Keratinocyte (primary cell): ENCODE measurements at regions not wholly inside any gene's neighbourhood (a gene's known extent, or its start where the extent isn't known, plus 50 kb on each side); places are given as distances from the start of the nearest gene placed in this dataset.
"Not testable (repeated sequence)": the region's sequence is repeated elsewhere in the genome, so short reads cannot be mapped to it uniquely, and the experiment has no call there.

ENCODE experiments used
- DNase-seq: peaks from one replicate; pipeline ENCODE4 v3.0.0-alpha.2; 2011; ENCODE audit warnings: low read depth, missing footprints, low spot score
- FAIRE-seq: peaks from 2 replicates; lab custom pipeline; 2011; peaks lifted over from hg19 to GRCh38; lab: Jason Lieb, UNC
- H2AFZ ChIP-seq: 2 replicates; pipeline ENCODE4 v1.6.0; 2012; ENCODE audit warnings: low read length, control low read depth, inconsistent platforms; ENCODE audit not compliant: control insufficient read depth
- H3K27ac ChIP-seq: 2 replicates; pipeline ENCODE4 v1.5.1; 2011; ENCODE audit warnings: low read length; ENCODE audit not compliant: control insufficient read depth, insufficient read depth
- H3K27me3 ChIP-seq: 3 replicates; pipeline ENCODE4 v1.6.0; 2011; ENCODE audit warnings: low read length; ENCODE audit not compliant: control insufficient read depth, insufficient read depth; ENCODE audit errors: extremely low read depth
- H3K36me3 ChIP-seq, 2 experiments: 2 replicates in 1 of 2; 3 replicates in 1 of 2; pipeline ENCODE4 v1.5.1; 2011; ENCODE audit warnings: low read length in 2 of 2, mild to moderate bottlenecking in 1 of 2; ENCODE audit not compliant: control insufficient read depth in 2 of 2, insufficient read depth in 2 of 2; ENCODE audit errors: extremely low read depth in 1 of 2
- H3K4me1 ChIP-seq: 3 replicates; pipeline ENCODE4 v1.5.1; 2011; ENCODE audit warnings: low read length; ENCODE audit not compliant: control insufficient read depth, insufficient read depth; ENCODE audit errors: extremely low read depth
- H3K4me2 ChIP-seq: 3 replicates; pipeline ENCODE4 v1.6.0; 2011; ENCODE audit warnings: low read depth, low read length; ENCODE audit not compliant: control insufficient read depth, insufficient read depth; ENCODE audit errors: extremely low read depth
- H3K4me3 ChIP-seq, 3 experiments: fragments of 200-600 bp in 1 of 3; sonication (generic) in 1 of 3; 2 replicates in 2 of 3; 3 replicates in 1 of 3; pipeline ENCODE4 v1.5.1; 2011 to 2016; ENCODE audit warnings: low read length in 3 of 3, mild to moderate bottlenecking in 3 of 3, control low read depth in 2 of 3, inconsistent platforms in 1 of 3, low read depth in 1 of 3, mixed read lengths in 1 of 3, mixed run types in 1 of 3, moderate library complexity in 1 of 3; ENCODE audit not compliant: control insufficient read depth in 2 of 3, insufficient read depth in 2 of 3; ENCODE audit errors: extremely low read depth in 1 of 3
- H3K79me2 ChIP-seq: 2 replicates; pipeline ENCODE4 v1.6.0; 2012; ENCODE audit warnings: low read length; ENCODE audit not compliant: control insufficient read depth, insufficient read depth
- H3K9ac ChIP-seq: 3 replicates; pipeline ENCODE4 v1.6.0; 2011; ENCODE audit warnings: low read length; ENCODE audit not compliant: control insufficient read depth, insufficient read depth; ENCODE audit errors: extremely low read depth
- H3K9me1 ChIP-seq: 3 replicates; pipeline ENCODE4 v1.6.0; 2011; ENCODE audit warnings: low read length; ENCODE audit not compliant: control insufficient read depth, insufficient read depth; ENCODE audit errors: extremely low read depth
- H3K9me3 ChIP-seq: 2 replicates; pipeline ENCODE4 v1.5.1; 2012; ENCODE audit warnings: low read depth, low read length; ENCODE audit not compliant: control insufficient read depth
- H4K20me1 ChIP-seq: 3 replicates; pipeline ENCODE4 v1.6.0; 2011; ENCODE audit warnings: low read length; ENCODE audit not compliant: control insufficient read depth, insufficient read depth; ENCODE audit errors: extremely low read depth
- dilution Hi-C: fragments of 300-500 bp; cut with MboI; formaldehyde crosslinking; loops from one replicate; pipeline ENCODE4 v1.7.0; 2020; ENCODE audit warnings: low sequenced_read_pairs; ENCODE audit not compliant: extremely low pct_ligation_motif_present

DNA sequence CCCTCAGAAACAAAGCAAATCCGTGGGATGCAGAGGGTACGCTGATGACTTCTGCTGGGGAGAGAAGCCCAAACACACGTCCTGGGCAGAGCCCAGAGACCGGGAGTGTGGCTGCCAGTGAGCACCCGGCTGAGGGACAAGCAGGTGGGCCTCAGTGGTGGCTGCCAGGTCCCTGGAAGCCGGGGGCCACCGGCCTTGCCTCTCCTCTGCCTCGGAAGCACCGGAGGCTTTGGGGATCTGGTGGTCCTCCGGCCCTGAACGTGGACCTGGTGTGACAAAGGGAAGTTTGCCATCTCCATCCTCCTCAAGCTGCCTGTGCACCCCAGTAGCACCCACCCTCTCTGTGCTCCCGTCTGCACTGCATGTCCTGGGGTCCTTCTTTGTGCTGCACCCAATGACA is 94.3 kb downstream of the POTEC start:
- H3K36me3 ChIP-seq, DNase-seq, H3K27ac ChIP-seq, H3K4me1 ChIP-seq, H3K9me1 ChIP-seq, H4K20me1 ChIP-seq, dilution Hi-C loops, H3K27me3 ChIP-seq, H3K9ac ChIP-seq, H3K4me3 ChIP-seq, H3K4me2 ChIP-seq, H2AFZ ChIP-seq, H3K9me3 ChIP-seq, FAIRE-seq, H3K79me2 ChIP-seq: not testable (repeated sequence)

DNA sequence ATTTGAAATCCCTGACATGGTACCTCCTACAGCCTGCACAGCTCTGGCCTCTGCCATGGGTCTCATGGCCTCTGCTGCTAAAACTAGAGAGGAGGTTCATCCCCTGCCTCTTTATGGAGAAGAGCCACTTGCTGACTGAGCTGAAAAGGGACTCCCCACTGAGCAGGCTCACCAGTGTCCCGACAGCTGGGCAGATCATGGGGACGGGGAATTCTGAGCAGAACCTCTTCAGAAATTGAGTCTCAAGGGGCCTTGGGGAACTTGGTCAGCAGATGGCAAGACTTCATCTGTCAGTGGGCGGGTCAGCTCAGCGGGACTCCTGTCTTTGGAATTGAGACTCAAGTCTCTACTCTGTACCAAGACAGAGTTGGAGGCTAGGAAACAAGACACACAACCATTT is 95.7 kb downstream of the POTEC start:
- H3K79me2 ChIP-seq, H3K9ac ChIP-seq, dilution Hi-C loops, DNase-seq, H3K36me3 ChIP-seq, H3K4me1 ChIP-seq, H3K9me3 ChIP-seq, H2AFZ ChIP-seq, H3K27ac ChIP-seq, H3K9me1 ChIP-seq, H3K4me2 ChIP-seq, H3K27me3 ChIP-seq, H3K4me3 ChIP-seq, H4K20me1 ChIP-seq, FAIRE-seq: not testable (repeated sequence)

DNA sequence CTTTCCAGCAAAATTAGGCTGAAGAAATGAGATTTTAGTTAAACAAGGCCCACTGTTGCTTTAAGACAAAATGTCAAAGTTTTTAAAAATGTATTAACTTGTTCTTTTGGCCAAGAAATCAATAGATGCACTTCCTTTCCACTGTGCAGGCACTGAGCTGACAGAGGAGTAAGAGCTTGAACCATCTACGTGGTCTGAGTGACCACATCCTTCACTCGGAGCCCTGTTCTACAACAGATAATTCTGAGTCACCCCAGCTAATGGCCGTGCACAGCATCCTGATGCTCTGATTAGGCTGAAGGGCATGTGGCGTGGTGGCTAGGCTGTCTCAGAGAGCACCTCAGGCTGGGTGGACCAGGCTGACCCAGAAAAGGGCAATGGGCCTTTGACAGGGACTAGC is 107.9 kb downstream of the POTEC start:
- H3K79me2 ChIP-seq, H3K4me3 ChIP-seq, H3K4me1 ChIP-seq, DNase-seq, H3K36me3 ChIP-seq, H3K9me3 ChIP-seq, H3K27ac ChIP-seq, H3K27me3 ChIP-seq, H3K9me1 ChIP-seq, H2AFZ ChIP-seq, dilution Hi-C loops, H4K20me1 ChIP-seq, H3K9ac ChIP-seq, H3K4me2 ChIP-seq, FAIRE-seq: not testable (repeated sequence)

DNA sequence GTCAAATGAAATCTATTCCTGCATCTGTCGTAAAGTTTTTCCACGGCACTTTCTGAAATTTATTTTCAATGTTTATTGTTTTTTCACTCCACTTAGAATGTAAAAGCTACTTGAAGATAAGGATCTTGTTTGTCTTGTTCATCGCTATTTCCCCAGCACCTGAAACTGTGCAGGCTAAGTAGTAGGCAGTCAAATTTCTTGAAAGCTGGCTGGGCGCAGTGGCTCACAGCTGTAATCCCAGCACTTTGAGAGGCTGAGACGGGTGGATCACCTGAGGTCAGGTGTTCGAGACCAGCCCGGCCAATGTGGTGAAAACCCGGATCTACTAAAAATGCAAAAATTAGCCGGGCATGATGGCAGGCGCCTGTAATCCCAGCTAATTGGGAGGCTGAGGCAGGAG is 111.0 kb downstream of the POTEC start:
- H3K4me2 ChIP-seq, H3K4me3 ChIP-seq, FAIRE-seq, H3K36me3 ChIP-seq, H3K27me3 ChIP-seq, H2AFZ ChIP-seq, H3K79me2 ChIP-seq, DNase-seq, H3K4me1 ChIP-seq, H3K9me3 ChIP-seq, H3K9me1 ChIP-seq, H4K20me1 ChIP-seq, dilution Hi-C loops, H3K27ac ChIP-seq, H3K9ac ChIP-seq: not testable (repeated sequence)

DNA sequence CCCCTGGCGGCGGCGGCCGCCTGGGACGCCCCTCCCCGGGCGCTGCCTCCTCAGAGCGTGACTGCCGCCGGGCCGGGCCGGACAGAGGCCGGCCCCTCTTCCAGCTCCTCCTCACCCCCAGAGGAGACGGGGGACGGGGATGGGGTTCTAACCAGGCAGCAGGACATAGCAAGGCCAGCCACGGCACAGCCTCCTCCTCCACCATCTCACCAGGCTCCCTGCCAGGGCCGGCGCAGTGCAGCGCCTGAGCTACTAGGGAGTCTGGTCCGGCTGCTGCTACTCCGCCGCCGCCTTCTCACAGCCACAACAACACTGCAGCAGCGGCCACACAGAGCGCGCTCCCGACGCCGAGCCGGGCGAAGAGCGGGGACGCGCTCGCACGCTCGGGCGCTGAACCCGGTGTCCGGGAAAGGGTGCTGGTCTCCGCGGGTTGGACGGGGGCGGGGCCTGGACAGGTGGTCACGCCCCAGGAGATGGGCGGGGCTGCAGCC is 112.3 kb downstream of the POTEC start:
- H3K4me2 ChIP-seq, result peak overlapping the region; percentile 27

More for the DNA sequence above, 112.3 kb downstream of the POTEC start:
- H3K27me3 ChIP-seq, H4K20me1 ChIP-seq, H3K9me1 ChIP-seq, DNase-seq, H3K79me2 ChIP-seq, H3K36me3 ChIP-seq, dilution Hi-C loops, H3K4me1 ChIP-seq, H3K9ac ChIP-seq, H3K9me3 ChIP-seq, FAIRE-seq, H3K27ac ChIP-seq: not testable (repeated sequence)
- Histone ChIP-seq H2AFZ (peak overlapping the region; percentile 62), H3K4me3 (peak overlapping the region in 2 of 3 experiments; percentile 37 to 49)
